HEK293 (cell line): ENCODE measurements at regions not wholly inside any gene's neighbourhood (a gene's known extent, or its start where the extent isn't known, plus 50 kb on each side); places are given as distances from the start of the nearest gene placed in this dataset.

Source experiments
- CTCF ChIA-PET: fragments of 350-600 bp; formaldehyde crosslinking; extraction: SDS; loops from one replicate; lab custom pipeline; 2021; ENCODE audit warnings: antibody characterized with exemption; lab: Yijun Ruan, JAX
- POLR2A ChIA-PET: fragments of 300-600 bp; formaldehyde crosslinking; extraction: SDS; loops from one replicate; lab custom pipeline; 2020; ENCODE audit warnings: antibody characterized with exemption, inconsistent platforms; lab: Yijun Ruan, JAX
- H3K27ac ChIP-seq: fragments of 200-500 bp; sonication (Bioruptor generic); 2 replicates; pipeline ENCODE4 v1.5.1; 2014; ENCODE audit warnings: low read depth, low read length, control low read depth, inconsistent platforms; ENCODE audit errors: extremely low read depth
- H3K36me3 ChIP-seq, 2 experiments: fragments of 200-500 bp in 1 of 2; sonication (Bioruptor generic) in 1 of 2; 1 replicate in 1 of 2; 2 replicates in 1 of 2; pipeline ENCODE4 v1.5.1; 2014 to 2017; ENCODE audit warnings: inconsistent platforms in 2 of 2, low read length in 2 of 2; ENCODE audit not compliant: control insufficient read depth in 2 of 2, insufficient read depth in 1 of 2
- H3K4me1 ChIP-seq: fragments of 200-500 bp; sonication (Bioruptor generic); 2 replicates; pipeline ENCODE4 v1.5.1; 2014; ENCODE audit warnings: mild to moderate bottlenecking, low read length, inconsistent platforms; ENCODE audit not compliant: control insufficient read depth, insufficient read depth
- H3K4me3 ChIP-seq: 2 replicates; pipeline ENCODE4 v1.5.1; 2011; ENCODE audit warnings: low read depth, mild to moderate bottlenecking, control low read depth, low read length, moderate library complexity
- H3K9me3 ChIP-seq: fragments of 200-500 bp; sonication (Bioruptor generic); 2 replicates; pipeline ENCODE4 v1.5.1; 2014; ENCODE audit warnings: low read depth, low read length, inconsistent platforms; ENCODE audit not compliant: control insufficient read depth, insufficient read depth
- SP7 ChIP-seq: fragments of 450-650 bp; formaldehyde crosslinking; IDR thresholded peaks from 2 replicates; pipeline ENCODE4 v1.5.1; 2016; ENCODE audit warnings: missing biosample characterization, missing genetic modification characterization
- TRIM28 ChIP-seq: IDR thresholded peaks from 2 replicates; pipeline ENCODE4 v1.6.1; 2011; ENCODE audit warnings: low read length, control low read depth, borderline replicate concordance
- ZBTB11 ChIP-seq: fragments of 450-650 bp; formaldehyde crosslinking; conservative IDR thresholded peaks from 2 replicates; pipeline ENCODE4 v1.5.1; 2016; ENCODE audit warnings: low read depth, missing biosample characterization, missing genetic modification characterization
- ZNF16 ChIP-seq: fragments of 450-650 bp; formaldehyde crosslinking; IDR thresholded peaks from 2 replicates; pipeline ENCODE4 v1.5.1; 2016; ENCODE audit warnings: low read depth, missing biosample characterization, missing genetic modification characterization
- ZNF175 ChIP-seq: fragments of 450-650 bp; formaldehyde crosslinking; IDR thresholded peaks from 2 replicates; pipeline ENCODE4 v1.5.1; 2016; ENCODE audit warnings: missing biosample characterization, missing genetic modification characterization
- ZNF2 ChIP-seq: fragments of 450-650 bp; formaldehyde crosslinking; IDR thresholded peaks from 2 replicates; pipeline ENCODE4 v1.5.1; 2016; ENCODE audit warnings: missing biosample characterization, missing genetic modification characterization
- ZNF211 ChIP-seq: fragments of 450-650 bp; formaldehyde crosslinking; IDR thresholded peaks from 2 replicates; pipeline ENCODE4 v1.5.1; 2016; ENCODE audit warnings: low read depth, missing biosample characterization, missing genetic modification characterization
- ZNF280D ChIP-seq: fragments of 450-650 bp; formaldehyde crosslinking; IDR thresholded peaks from 2 replicates; pipeline ENCODE4 v1.5.1; 2016; ENCODE audit warnings: missing biosample characterization, missing genetic modification characterization
- ZNF292 ChIP-seq: fragments of 450-650 bp; formaldehyde crosslinking; IDR thresholded peaks from 2 replicates; pipeline ENCODE4 v1.5.1; 2016; ENCODE audit warnings: low read depth, missing biosample characterization, missing genetic modification characterization, borderline replicate concordance
- ZNF621 ChIP-seq: fragments of 450-650 bp; formaldehyde crosslinking; IDR thresholded peaks from 2 replicates; pipeline ENCODE4 v1.5.1; 2017; ENCODE audit warnings: missing biosample characterization, missing genetic modification characterization
- ZNF677 ChIP-seq: fragments of 450-650 bp; IDR thresholded peaks from 2 replicates; pipeline ENCODE4 v1.5.0; 2018; ENCODE audit warnings: missing biosample characterization, mild to moderate bottlenecking, missing genetic modification characterization, moderate library complexity
- ZSCAN16 ChIP-seq: fragments of 450-650 bp; formaldehyde crosslinking; IDR thresholded peaks from 2 replicates; pipeline ENCODE4 v1.5.1; 2016; ENCODE audit warnings: missing biosample characterization, missing genetic modification characterization
- ZSCAN4 ChIP-seq: fragments of 450-650 bp; formaldehyde crosslinking; IDR thresholded peaks from 2 replicates; pipeline ENCODE4 v1.5.1; 2017; ENCODE audit warnings: missing biosample characterization, missing genetic modification characterization

- POLR2A ChIA-PET = no interaction called here
- no peaks in the 10 kb centered on the region for H3K4me1 ChIP-seq
- TF ChIP-seq ZNF16 (tag by site-specific recombination) = no peak
- TF ChIP-seq, all 188 proteins: peak for 0
- no peaks in the 10 kb centered on the region for H3K36me3 ChIP-seq
- no peak overlapping the region for H3K27ac ChIP-seq
- no peaks in the 10 kb centered on the region for H3K9me3 ChIP-seq
- CTCF ChIA-PET = interaction anchor here (0.6 kb wide), 1 partner anchor 422 kb away, joined by 3 read pairs; no protein-coding TSS in a partner anchor
- no peak overlapping the region for H3K4me3 ChIP-seq
Measured at GRCh38 chr2:223415071-223415470, 187.1 kb downstream of the SCG2 start.

GRCh38 chr2:223416815-223417610 lies 185.1 kb downstream of the SCG2 start:
- ChIA-PET CTCF (interaction anchor here (0.5 to 1.2 kb wide), 2 partner anchors 16 to 411 kb away, joined by 3 to 4 read pairs; no protein-coding TSS in a partner anchor), POLR2A (no interaction called here)
- H3K36me3 ChIP-seq = no peaks in the 10 kb centered on the region
- no peak overlapping the region for H3K27ac ChIP-seq
- H3K4me1 ChIP-seq = no peaks in the 10 kb centered on the region
- no peaks in the 10 kb centered on the region for H3K9me3 ChIP-seq
- no peak for TF ChIP-seq ZNF621 (tag by site-specific recombination)
- TF ChIP-seq ZNF2 = no peak
- no peak for TF ChIP-seq ZNF292 (tag by site-specific recombination)
- TF ChIP-seq ZSCAN16 (tag by site-specific recombination) = no peak
- no peak for TF ChIP-seq TRIM28
- no peak for TF ChIP-seq ZNF677 (tag by site-specific recombination)
- H3K4me3 ChIP-seq = no peak overlapping the region

GRCh38 chr2:223418131-223418530 lies 184.0 kb downstream of the SCG2 start:
- Histone ChIP-seq H3K4me1 (no peaks in the 10 kb centered on the region), H3K4me3 (no peak overlapping the region), H3K27ac (no peak overlapping the region), H3K9me3 (no peaks in the 10 kb centered on the region), H3K36me3 (no peaks in the 10 kb centered on the region)
- POLR2A ChIA-PET = no interaction called here
- TF ChIP-seq SP7 (tag by site-specific recombination) (no peak), ZNF280D (no peak), ZNF175 (tag by site-specific recombination) (no peak), ZSCAN4 (tag by site-specific recombination) (no peak), ZBTB11 (tag by site-specific recombination) (no peak), ZNF211 (tag by site-specific recombination) (no peak)
- CTCF ChIA-PET = interaction anchor here (1.1 kb wide), 1 partner anchor 39 kb away, joined by 3 read pairs; no protein-coding TSS in a partner anchor
